NT2/D1 (cell line): ENCODE measurements at regions not wholly inside any gene's neighbourhood (a gene's known extent, or its start where the extent isn't known, plus 50 kb on each side); places are given as distances from the start of the nearest gene placed in this dataset.
A peak's percentile ranks its signal among the peaks of the same experiment; 100 is the strongest.
"Not testable (repeated sequence)": the region's sequence is repeated elsewhere in the genome, so short reads cannot be mapped to it uniquely, and the experiment has no call there.

Experiments
- DNase-seq: peaks from one replicate; pipeline ENCODE4 v3.0.0-alpha.2; 2011; ENCODE audit warnings: low read depth, low spot score
- H3K27me3 ChIP-seq: 2 replicates; pipeline ENCODE4 v1.6.0; 2011; ENCODE audit warnings: mild to moderate bottlenecking; ENCODE audit not compliant: insufficient read length, insufficient read depth
- H3K36me3 ChIP-seq: 2 replicates; pipeline ENCODE4 v1.6.1; 2011; ENCODE audit warnings: mild to moderate bottlenecking, low read length, mixed read lengths; ENCODE audit not compliant: insufficient read depth, insufficient read length
- H3K4me1 ChIP-seq: 2 replicates; pipeline ENCODE4 v1.5.1; 2011; ENCODE audit not compliant: insufficient read depth, insufficient read length
- H3K4me3 ChIP-seq: 2 replicates; pipeline ENCODE4 v1.5.1; 2011; ENCODE audit warnings: low read depth; ENCODE audit not compliant: insufficient read length
- H3K9ac ChIP-seq: 2 replicates; pipeline ENCODE4 v1.6.0; 2011; ENCODE audit warnings: low read depth; ENCODE audit not compliant: insufficient read length
- H3K9me3 ChIP-seq: 2 replicates; pipeline ENCODE4 v1.5.1; 2011; ENCODE audit warnings: mild to moderate bottlenecking, low read length; ENCODE audit not compliant: insufficient read depth
- SUZ12 ChIP-seq: IDR thresholded peaks from 2 replicates; pipeline ENCODE4 v1.6.1; 2011; ENCODE audit not compliant: insufficient read length, insufficient read depth; ENCODE audit errors: extremely low read depth
- YY1 ChIP-seq: IDR thresholded peaks from 2 replicates; pipeline ENCODE4 v1.6.1; 2011; ENCODE audit not compliant: insufficient read length, insufficient read depth
- ZNF274 ChIP-seq: IDR thresholded peaks from 2 replicates; pipeline ENCODE4 v1.6.1; 2011; ENCODE audit warnings: mild to moderate bottlenecking, low read depth, low read length

- no peak for DNase-seq
- H3K36me3 ChIP-seq: no peaks in the 10 kb centered on the region
- no peaks in the 10 kb centered on the region for H3K9me3 ChIP-seq
- no peak overlapping the region for H3K9ac ChIP-seq
- H3K4me3 ChIP-seq: no peak overlapping the region
- TF ChIP-seq SUZ12 (no peak), ZNF274 (no peak), YY1 (no peak)
- H3K27me3 ChIP-seq: no peaks in the 10 kb centered on the region
- H3K4me1 ChIP-seq: peaks cover 2% of the 10 kb centered on the region
These were observed 172.4 kb upstream of the PWP1 start for GRCh38 chr12:107513184-107513583.

- H3K9me3 ChIP-seq: peaks cover 1% of the 10 kb centered on the region; the same call in 1 of the 2 replicates
- H3K4me3 ChIP-seq: no peak overlapping the region
- no peak overlapping the region for H3K9ac ChIP-seq
- peaks cover 2% of the 10 kb centered on the region for H3K4me1 ChIP-seq
- DNase-seq: no peak
- TF ChIP-seq SUZ12 (no peak), YY1 (no peak), ZNF274 (no peak)
- H3K36me3 ChIP-seq: no peaks in the 10 kb centered on the region
- H3K27me3 ChIP-seq: no peaks in the 10 kb centered on the region
These were observed 171.8 kb upstream of the PWP1 start for GRCh38 chr12:107513636-107514400.

- Histone ChIP-seq H3K27me3 (no peaks in the 10 kb centered on the region), H3K4me1 (peaks cover 2% of the 10 kb centered on the region), H3K36me3 (no peaks in the 10 kb centered on the region), H3K4me3 (no peak overlapping the region), H3K9me3 (peaks cover 4% of the 10 kb centered on the region; the same call in 1 of the 2 replicates), H3K9ac (no peak overlapping the region)
- no peak for DNase-seq
- TF ChIP-seq SUZ12: no peak
- no peak for TF ChIP-seq ZNF274
- no peak for TF ChIP-seq YY1
These were observed 170.6 kb upstream of the PWP1 start for GRCh38 chr12:107514887-107515445.

- TF ChIP-seq SUZ12 (no peak), YY1 (no peak), ZNF274 (no peak)
- peak; percentile 35 for DNase-seq
These were observed 170.1 kb upstream of the PWP1 start for GRCh38 chr12:107515446-107515958.

GRCh38 chr12:107517816-107518215, 167.8 kb upstream of the PWP1 start:
- not testable (repeated sequence) for H3K36me3 ChIP-seq

More at GRCh38 chr12:107515446-107515958, 170.1 kb upstream of the PWP1 start:
- Histone ChIP-seq H3K9ac (no peak overlapping the region), H3K27me3 (no peaks in the 10 kb centered on the region), H3K4me3 (no peak overlapping the region), H3K4me1 (peaks cover 2% of the 10 kb centered on the region), H3K9me3 (peaks cover 4% of the 10 kb centered on the region; the same call in 1 of the 2 replicates), H3K36me3 (no peaks in the 10 kb centered on the region)

GRCh38 chr12:107518868-107519267, 166.7 kb upstream of the PWP1 start:
- Histone ChIP-seq H3K4me3 (no peak overlapping the region), H3K9ac (no peak overlapping the region), H3K36me3 (no peaks in the 10 kb centered on the region), H3K9me3 (peaks cover 11% of the 10 kb centered on the region; the same call in 1 of the 2 replicates), H3K27me3 (no peaks in the 10 kb centered on the region), H3K4me1 (peaks cover 2% of the 10 kb centered on the region)
- no peak for DNase-seq
- TF ChIP-seq SUZ12 (no peak), ZNF274 (no peak), YY1 (no peak)

More at GRCh38 chr12:107517816-107518215, 167.8 kb upstream of the PWP1 start:
- not testable (repeated sequence) for H3K4me3 ChIP-seq, DNase-seq, H3K27me3 ChIP-seq, H3K4me1 ChIP-seq, H3K9ac ChIP-seq
- H3K9me3 ChIP-seq: peaks cover 11% of the 10 kb centered on the region; the same call in 1 of the 2 replicates

GRCh38 chr12:107519906-107520859, 165.4 kb upstream of the PWP1 start:
- Histone ChIP-seq H3K27me3 (no peaks in the 10 kb centered on the region), H3K4me3 (no peak overlapping the region), H3K4me1 (peaks cover 2% of the 10 kb centered on the region), H3K9ac (no peak overlapping the region), H3K36me3 (no peaks in the 10 kb centered on the region), H3K9me3 (peaks cover 11% of the 10 kb centered on the region; the same call in 1 of the 2 replicates)
- TF ChIP-seq YY1: no peak
- no peak for TF ChIP-seq SUZ12
- TF ChIP-seq ZNF274: no peak
- no peak for DNase-seq
